Memory B cell (primary cell): ENCODE measurements at regions not wholly inside any gene's neighbourhood (a gene's known extent, or its start where the extent isn't known, plus 50 kb on each side); places are given as distances from the start of the nearest gene placed in this dataset.
A peak's percentile ranks its signal among the peaks of the same experiment; 100 is the strongest.

ENCODE experiments used
- ATAC-seq: fragments of 150-1000 bp; cut with Tn5 transposase; 2 replicates; pipeline ENCODE4 v1.10.0; 2021; ENCODE audit warnings: low read depth, mild to moderate bottlenecking, moderate library complexity
- DNase-seq, 2 donors: peaks; one replicate each; pipeline ENCODE4 v3.0.0; 2022; ENCODE audit warnings: low spot score in 2 of 2
- H3K27ac Mint-ChIP-seq: one replicate; pipeline ENCODE4 v1.8.0; 2022; ENCODE audit warnings: mild to moderate bottlenecking, moderate library complexity, mixed read lengths
- H3K27me3 Mint-ChIP-seq: one replicate; pipeline ENCODE4 v1.8.0; 2022; ENCODE audit warnings: mixed read lengths
- H3K36me3 Mint-ChIP-seq: one replicate; pipeline ENCODE4 v1.8.0; 2022; ENCODE audit warnings: mild to moderate bottlenecking, mixed read lengths
- H3K4me1 Mint-ChIP-seq: one replicate; pipeline ENCODE4 v1.8.0; 2022; ENCODE audit warnings: mixed read lengths
- H3K4me3 Mint-ChIP-seq: one replicate; pipeline ENCODE4 v1.8.0; 2022; ENCODE audit warnings: mild to moderate bottlenecking, moderate library complexity, mixed read lengths
- H3K9me3 Mint-ChIP-seq: one replicate; pipeline ENCODE4 v1.8.0; 2022; ENCODE audit warnings: mixed read lengths

GRCh38 chr12:23290627-23291330 is 658.7 kb downstream of the SOX5 start:
- Mint-ChIP-seq H3K27ac (no peak overlapping the region), H3K4me3 (no peak overlapping the region), H3K36me3 (no peaks in the 10 kb centered on the region), H3K4me1 (no peaks in the 10 kb centered on the region), H3K9me3 (no peaks in the 10 kb centered on the region), H3K27me3 (no peaks in the 10 kb centered on the region)
- DNase-seq, result no peak
- ATAC-seq, result no peak

- no peak for DNase-seq
- H3K36me3 Mint-ChIP-seq, result no peaks in the 10 kb centered on the region
- H3K27ac Mint-ChIP-seq, result no peak overlapping the region
- no peak overlapping the region for H3K4me3 Mint-ChIP-seq
- no peak for ATAC-seq
- no peaks in the 10 kb centered on the region for H3K9me3 Mint-ChIP-seq
- H3K4me1 Mint-ChIP-seq, result peaks cover 2% of the 10 kb centered on the region
- H3K27me3 Mint-ChIP-seq, result peaks cover 10% of the 10 kb centered on the region
These were observed 646.2 kb downstream of the SOX5 start for GRCh38 chr12:23303220-23303619.

GRCh38 chr12:23303821-23304220 is 645.6 kb downstream of the SOX5 start:
- no peaks in the 10 kb centered on the region for H3K9me3 Mint-ChIP-seq
- DNase-seq, result no peak
- H3K27me3 Mint-ChIP-seq, result peaks cover 12% of the 10 kb centered on the region
- no peak overlapping the region for H3K27ac Mint-ChIP-seq
- no peak overlapping the region for H3K4me3 Mint-ChIP-seq
- no peak for ATAC-seq
- peaks cover 2% of the 10 kb centered on the region for H3K4me1 Mint-ChIP-seq
- no peaks in the 10 kb centered on the region for H3K36me3 Mint-ChIP-seq

GRCh38 chr12:23333938-23334337 is 615.5 kb downstream of the SOX5 start:
- Mint-ChIP-seq H3K27ac (no peak overlapping the region), H3K4me3 (no peak overlapping the region), H3K4me1 (no peaks in the 10 kb centered on the region), H3K27me3 (peaks cover 2% of the 10 kb centered on the region), H3K36me3 (no peaks in the 10 kb centered on the region), H3K9me3 (no peaks in the 10 kb centered on the region)
- DNase-seq (no peak), ATAC-seq (no peak)

GRCh38 chr12:23335593-23335992 is 613.9 kb downstream of the SOX5 start:
- no peaks in the 10 kb centered on the region for H3K4me1 Mint-ChIP-seq
- H3K36me3 Mint-ChIP-seq, result no peaks in the 10 kb centered on the region
- DNase-seq (no peak), ATAC-seq (no peak)
- no peak overlapping the region for H3K4me3 Mint-ChIP-seq
- no peak overlapping the region for H3K27ac Mint-ChIP-seq
- H3K9me3 Mint-ChIP-seq, result no peaks in the 10 kb centered on the region
- peaks cover 2% of the 10 kb centered on the region for H3K27me3 Mint-ChIP-seq

GRCh38 chr12:23337213-23337612 is 612.3 kb downstream of the SOX5 start:
- ATAC-seq, result no peak
- H3K36me3 Mint-ChIP-seq, result no peaks in the 10 kb centered on the region
- no peak for DNase-seq
- H3K4me3 Mint-ChIP-seq, result no peak overlapping the region
- H3K9me3 Mint-ChIP-seq, result no peaks in the 10 kb centered on the region
- H3K27ac Mint-ChIP-seq, result no peak overlapping the region
- H3K4me1 Mint-ChIP-seq, result no peaks in the 10 kb centered on the region
- H3K27me3 Mint-ChIP-seq, result peaks cover 2% of the 10 kb centered on the region

GRCh38 chr12:23340351-23340750 is 609.1 kb downstream of the SOX5 start:
- H3K27ac Mint-ChIP-seq, result no peak overlapping the region
- H3K4me3 Mint-ChIP-seq, result no peak overlapping the region
- no peaks in the 10 kb centered on the region for H3K9me3 Mint-ChIP-seq
- no peaks in the 10 kb centered on the region for H3K4me1 Mint-ChIP-seq
- H3K27me3 Mint-ChIP-seq, result peaks cover 2% of the 10 kb centered on the region
- ATAC-seq, result no peak
- no peak for DNase-seq
- no peaks in the 10 kb centered on the region for H3K36me3 Mint-ChIP-seq

- no peaks in the 10 kb centered on the region for H3K27me3 Mint-ChIP-seq
- H3K27ac Mint-ChIP-seq, result no peak overlapping the region
- DNase-seq (no peak), ATAC-seq (no peak)
- H3K4me1 Mint-ChIP-seq, result no peaks in the 10 kb centered on the region
- no peak overlapping the region for H3K4me3 Mint-ChIP-seq
- H3K9me3 Mint-ChIP-seq, result no peaks in the 10 kb centered on the region
- no peaks in the 10 kb centered on the region for H3K36me3 Mint-ChIP-seq
These were observed 607.1 kb downstream of the SOX5 start for GRCh38 chr12:23342407-23342806.

GRCh38 chr12:23349564-23349963 is 599.9 kb downstream of the SOX5 start:
- DNase-seq (no peak), ATAC-seq (no peak)
- no peak overlapping the region for H3K27ac Mint-ChIP-seq
- H3K36me3 Mint-ChIP-seq, result no peaks in the 10 kb centered on the region
- no peaks in the 10 kb centered on the region for H3K27me3 Mint-ChIP-seq
- no peaks in the 10 kb centered on the region for H3K4me1 Mint-ChIP-seq
- H3K9me3 Mint-ChIP-seq, result peaks cover 1% of the 10 kb centered on the region
- H3K4me3 Mint-ChIP-seq, result no peak overlapping the region

GRCh38 chr12:23350808-23351207 is 598.7 kb downstream of the SOX5 start:
- Mint-ChIP-seq H3K4me1 (no peaks in the 10 kb centered on the region), H3K27me3 (no peaks in the 10 kb centered on the region), H3K4me3 (no peak overlapping the region), H3K36me3 (no peaks in the 10 kb centered on the region), H3K9me3 (peaks cover 1% of the 10 kb centered on the region), H3K27ac (no peak overlapping the region)
- ATAC-seq, result peak; percentile 55
- DNase-seq, result no peak

- Mint-ChIP-seq H3K27me3 (no peaks in the 10 kb centered on the region), H3K36me3 (no peaks in the 10 kb centered on the region), H3K9me3 (peaks cover 1% of the 10 kb centered on the region), H3K4me3 (no peak overlapping the region), H3K4me1 (no peaks in the 10 kb centered on the region), H3K27ac (peak overlapping the region; percentile 1)
- no peak for DNase-seq
- peak; percentile 65 for ATAC-seq
These were observed 596.8 kb downstream of the SOX5 start for GRCh38 chr12:23352670-23353069.

- DNase-seq (no peak), ATAC-seq (no peak)
- H3K4me3 Mint-ChIP-seq, result no peak overlapping the region
- H3K4me1 Mint-ChIP-seq, result no peaks in the 10 kb centered on the region
- H3K27me3 Mint-ChIP-seq, result no peaks in the 10 kb centered on the region
- H3K27ac Mint-ChIP-seq, result no peak overlapping the region
- H3K36me3 Mint-ChIP-seq, result no peaks in the 10 kb centered on the region
- H3K9me3 Mint-ChIP-seq, result peaks cover 1% of the 10 kb centered on the region
These were observed 594.7 kb downstream of the SOX5 start for GRCh38 chr12:23354800-23355199.

- DNase-seq (no peak), ATAC-seq (no peak)
- Mint-ChIP-seq H3K27ac (no peak overlapping the region), H3K27me3 (no peaks in the 10 kb centered on the region), H3K4me3 (no peak overlapping the region), H3K9me3 (peaks cover 1% of the 10 kb centered on the region), H3K36me3 (no peaks in the 10 kb centered on the region), H3K4me1 (no peaks in the 10 kb centered on the region)
These were observed 593.0 kb downstream of the SOX5 start for GRCh38 chr12:23356440-23356839.

- no peak overlapping the region for H3K4me3 Mint-ChIP-seq
- DNase-seq (no peak), ATAC-seq (no peak)
- no peaks in the 10 kb centered on the region for H3K4me1 Mint-ChIP-seq
- H3K27ac Mint-ChIP-seq, result no peak overlapping the region
- no peaks in the 10 kb centered on the region for H3K27me3 Mint-ChIP-seq
- H3K9me3 Mint-ChIP-seq, result peaks cover 1% of the 10 kb centered on the region
- no peaks in the 10 kb centered on the region for H3K36me3 Mint-ChIP-seq
These were observed 592.4 kb downstream of the SOX5 start for GRCh38 chr12:23356927-23357708.
